ENCODE measurements at regions not wholly inside any gene's neighbourhood (a gene's known extent, or its start where the extent isn't known, plus 50 kb on each side); places are given as distances from the start of the nearest gene placed in this dataset.

GRCh38 chr2:121160366-121160765 lies 124.6 kb downstream of the TFCP2L1 start:
- ATAC-seq (no peak), DNase-seq (no peak)
- H3K4me3 Mint-ChIP-seq, result no peak overlapping the region
- H3K36me3 Mint-ChIP-seq (ENCODE audit: low read depth), result peaks cover 2% of the 10 kb centered on the region
- POLR2A ChIA-PET, result no interaction called here
- CTCF ChIA-PET, result interaction anchor here (1.3 kb wide), 1 partner anchor 65 kb away, joined by 5 read pairs; no protein-coding TSS in a partner anchor
- peaks cover 34% of the 10 kb centered on the region for H3K9me3 Mint-ChIP-seq (ENCODE audit: insufficient read depth)
- no peak overlapping the region for H3K27ac Mint-ChIP-seq
- H3K4me1 Mint-ChIP-seq (ENCODE audit: low read depth), result no peaks in the 10 kb centered on the region
- H3K27me3 Mint-ChIP-seq (ENCODE audit: low read depth), result no peaks in the 10 kb centered on the region

- Mint-ChIP-seq H3K36me3 (ENCODE audit: low read depth) (peaks cover 2% of the 10 kb centered on the region), H3K27me3 (ENCODE audit: low read depth) (no peaks in the 10 kb centered on the region)
- ATAC-seq, result no peak
Observed at GRCh38 chr2:121161272-121161671, 123.7 kb downstream of the TFCP2L1 start.

GRCh38 chr2:121162893-121163292 lies 122.1 kb downstream of the TFCP2L1 start:
- POLR2A ChIA-PET, result no interaction called here
- no peaks in the 10 kb centered on the region for H3K27me3 Mint-ChIP-seq (ENCODE audit: low read depth)
- H3K36me3 Mint-ChIP-seq (ENCODE audit: low read depth), result peaks cover 2% of the 10 kb centered on the region
- H3K9me3 Mint-ChIP-seq (ENCODE audit: insufficient read depth), result peaks cover 21% of the 10 kb centered on the region
- H3K4me1 Mint-ChIP-seq (ENCODE audit: low read depth), result no peaks in the 10 kb centered on the region
- CTCF ChIA-PET, result no interaction called here
- DNase-seq, result no peak
- ATAC-seq, result no peak
- no peak overlapping the region for H3K4me3 Mint-ChIP-seq
- H3K27ac Mint-ChIP-seq, result no peak overlapping the region

More at GRCh38 chr2:121161272-121161671, 123.7 kb downstream of the TFCP2L1 start:
- CTCF ChIA-PET, result interaction anchor here (1.3 kb wide), 1 partner anchor 66 kb away, joined by 5 read pairs; no protein-coding TSS in a partner anchor
- POLR2A ChIA-PET, result no interaction called here
- H3K4me3 Mint-ChIP-seq, result no peak overlapping the region
- H3K9me3 Mint-ChIP-seq (ENCODE audit: insufficient read depth), result peaks cover 34% of the 10 kb centered on the region
- H3K27ac Mint-ChIP-seq, result no peak overlapping the region
- DNase-seq, result no peak
- H3K4me1 Mint-ChIP-seq (ENCODE audit: low read depth), result no peaks in the 10 kb centered on the region

GRCh38 chr2:121164042-121164441 lies 121.0 kb downstream of the TFCP2L1 start:
- no peak for DNase-seq
- Mint-ChIP-seq H3K27ac (no peak overlapping the region), H3K27me3 (ENCODE audit: low read depth) (no peaks in the 10 kb centered on the region), H3K9me3 (ENCODE audit: insufficient read depth) (peaks cover 11% of the 10 kb centered on the region), H3K4me1 (ENCODE audit: low read depth) (no peaks in the 10 kb centered on the region), H3K4me3 (no peak overlapping the region), H3K36me3 (ENCODE audit: low read depth) (no peaks in the 10 kb centered on the region)
- no peak for ATAC-seq
- ChIA-PET CTCF (no interaction called here), POLR2A (no interaction called here)

- POLR2A ChIA-PET, result interaction anchor here (0.6 kb wide), 1 partner anchor 1124 kb away, joined by 3 read pairs; no protein-coding TSS in a partner anchor
- ATAC-seq, result no peak
- Mint-ChIP-seq H3K4me3 (no peak overlapping the region), H3K4me1 (ENCODE audit: low read depth) (no peaks in the 10 kb centered on the region), H3K27me3 (ENCODE audit: low read depth) (no peaks in the 10 kb centered on the region), H3K9me3 (ENCODE audit: insufficient read depth) (peaks cover 11% of the 10 kb centered on the region), H3K36me3 (ENCODE audit: low read depth) (no peaks in the 10 kb centered on the region), H3K27ac (no peak overlapping the region)
- DNase-seq, result no peak
- CTCF ChIA-PET, result no interaction called here
Observed at GRCh38 chr2:121165038-121165542, 119.9 kb downstream of the TFCP2L1 start.
